PC-3 (cell line): ENCODE measurements at regions not wholly inside any gene's neighbourhood (a gene's known extent, or its start where the extent isn't known, plus 50 kb on each side); places are given as distances from the start of the nearest gene placed in this dataset.

Experiments
- ATAC-seq: fragments of 200-7000 bp; cut with Tn5 transposase; 2 replicates; pipeline ENCODE4 v1.9.1; 2020; ENCODE audit warnings: mild to moderate bottlenecking, moderate library complexity
- BruUV-seq: library from RNA; stranded (reverse); fragments of 400-500 nt; replicated peaks from 2 replicates; lab custom pipeline; 2021; lab: Mats Ljungman, UMichigan
- CTCF ChIA-PET: fragments of 300-600 bp; sonication (Branson Sonifier 250); formaldehyde crosslinking; loops from one replicate; lab custom pipeline; 2022; ENCODE audit warnings: antibody characterized with exemption; lab: Charles Lee
- POLR2A ChIA-PET: fragments of 300-600 bp; sonication (Branson Sonifier 250); formaldehyde crosslinking; loops from one replicate; lab custom pipeline; 2022; ENCODE audit warnings: antibody characterized with exemption; ENCODE audit not compliant: unreplicated experiment; lab: Charles Lee
- DNase-seq: peaks from one replicate; pipeline ENCODE4 v3.0.0-alpha.2; 2015
- H2AFZ ChIP-seq: fragments of 300-600 bp; sonication (generic); 2 replicates; pipeline ENCODE4 v1.6.0; 2016; ENCODE audit warnings: antibody characterized with exemption, low read length
- H3F3A ChIP-seq: fragments of 300-600 bp; sonication (generic); one replicate; pipeline ENCODE4 v1.6.0; 2017; ENCODE audit warnings: antibody characterized with exemption, low read length, control low read depth, mild to moderate bottlenecking; ENCODE audit not compliant: unreplicated experiment
- H3K27ac ChIP-seq: fragments of 300-600 bp; sonication (generic); 2 replicates; pipeline ENCODE4 v1.5.1; 2016; ENCODE audit warnings: mild to moderate bottlenecking, low read length
- H3K27me3 ChIP-seq: fragments of 300-600 bp; sonication (generic); 2 replicates; pipeline ENCODE4 v1.6.1; 2016; ENCODE audit warnings: low read length, mixed read lengths
- H3K36me3 ChIP-seq: fragments of 300-600 bp; sonication (generic); 2 replicates; pipeline ENCODE4 v1.6.1; 2016; ENCODE audit warnings: low read depth, mixed run types, low read length, mixed read lengths
- H3K4me1 ChIP-seq: fragments of 300-600 bp; sonication (generic); 2 replicates; pipeline ENCODE4 v1.5.1; 2016; ENCODE audit warnings: low read length; ENCODE audit not compliant: insufficient read depth
- H3K4me2 ChIP-seq: fragments of 300-600 bp; sonication (generic); 2 replicates; pipeline ENCODE4 v1.6.0; 2016; ENCODE audit warnings: low read length
- H3K4me3 ChIP-seq: fragments of 300-600 bp; sonication (generic); 2 replicates; pipeline ENCODE4 v1.5.1; 2016; ENCODE audit warnings: mild to moderate bottlenecking, low read length, mixed read lengths
- H3K79me2 ChIP-seq: fragments of 300-600 bp; sonication (generic); 2 replicates; pipeline ENCODE4 v1.6.1; 2017; ENCODE audit warnings: low read length, mixed read lengths
- H3K9ac ChIP-seq: fragments of 300-600 bp; sonication (generic); 2 replicates; pipeline ENCODE4 v1.6.0; 2016; ENCODE audit warnings: mild to moderate bottlenecking, low read length
- H3K9me2 ChIP-seq: fragments of 300-600 bp; sonication (generic); replicated peaks from 2 replicates; pipeline ENCODE4 v1.6.1; 2016; ENCODE audit warnings: mixed run types, low read length, mixed read lengths
- H3K9me3 ChIP-seq: fragments of 300-600 bp; sonication (generic); 2 replicates; pipeline ENCODE4 v1.6.1; 2016; ENCODE audit warnings: low read length, mixed read lengths
- H4K20me1 ChIP-seq: fragments of 300-600 bp; sonication (generic); 2 replicates; pipeline ENCODE4 v1.6.1; 2016; ENCODE audit warnings: low read length, mixed read lengths
- EZH2 ChIP-seq: fragments of 300-600 bp; sonication (generic); IDR thresholded peaks from one replicate; pipeline ENCODE4 v1.6.1; 2017; ENCODE audit warnings: antibody characterized with exemption, mild to moderate bottlenecking, low read length; ENCODE audit not compliant: unreplicated experiment
- EZH2phosphoT487 ChIP-seq: fragments of 300-600 bp; sonication (generic); IDR thresholded peaks from 2 replicates; pipeline ENCODE4 v1.6.1; 2018; ENCODE audit warnings: mild to moderate bottlenecking, antibody characterized with exemption, low read length, borderline replicate concordance
- intact Hi-C: fragments of 100-400 bp; cut with micrococcal nuclease; formaldehyde crosslinking; loops from 2 replicates; pipeline ENCODE4 v1.9.0; 2023
- TF ChIP-seq, protein P1 (sequence below): fragments of 300-600 bp; sonication (generic); conservative IDR thresholded peaks from 2 replicates; pipeline ENCODE4 v1.5.1; 2017; ENCODE audit warnings: antibody characterized with exemption, low read depth, mild to moderate bottlenecking, low read length

DNA sequence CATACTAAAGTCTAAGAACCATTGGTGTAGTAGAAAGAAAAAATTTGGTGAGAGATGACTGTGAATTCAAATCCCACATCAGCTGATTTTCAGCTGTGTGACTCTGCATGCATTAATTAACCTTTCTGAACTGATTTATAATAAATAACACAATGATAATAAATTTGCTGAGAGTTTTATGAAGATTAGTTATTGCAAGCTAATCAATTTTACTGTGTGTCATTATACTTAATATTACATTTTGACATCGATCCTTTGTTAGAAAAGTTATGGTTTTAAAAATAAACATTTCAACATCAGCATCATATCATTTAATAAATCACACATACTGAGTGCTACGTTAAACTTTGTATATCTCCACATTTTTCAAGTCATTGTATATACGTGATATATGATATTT, 599.7 kb upstream of the MMS22L start:
- DNase-seq (no peak), ATAC-seq (no peak)
- Histone ChIP-seq H3K36me3 (no peaks in the 10 kb centered on the region), H3K4me1 (no peaks in the 10 kb centered on the region), H3K9me2 (no peaks in the 10 kb centered on the region), H3K9ac (no peak overlapping the region), H2AFZ (no peak overlapping the region), H3K79me2 (no peaks in the 10 kb centered on the region), H3K9me3 (no peaks in the 10 kb centered on the region), H3F3A (no peaks in the 10 kb centered on the region), H3K4me2 (no peak overlapping the region), H3K4me3 (no peak overlapping the region), H4K20me1 (no peaks in the 10 kb centered on the region), H3K27me3 (peaks cover 34% of the 10 kb centered on the region), H3K27ac (no peak overlapping the region)
- no TSS peak for BruUV-seq
- ChIA-PET CTCF (no interaction called here), POLR2A (no interaction called here)
- intact Hi-C loops = no loop called here
- TF ChIP-seq, protein P1, sequence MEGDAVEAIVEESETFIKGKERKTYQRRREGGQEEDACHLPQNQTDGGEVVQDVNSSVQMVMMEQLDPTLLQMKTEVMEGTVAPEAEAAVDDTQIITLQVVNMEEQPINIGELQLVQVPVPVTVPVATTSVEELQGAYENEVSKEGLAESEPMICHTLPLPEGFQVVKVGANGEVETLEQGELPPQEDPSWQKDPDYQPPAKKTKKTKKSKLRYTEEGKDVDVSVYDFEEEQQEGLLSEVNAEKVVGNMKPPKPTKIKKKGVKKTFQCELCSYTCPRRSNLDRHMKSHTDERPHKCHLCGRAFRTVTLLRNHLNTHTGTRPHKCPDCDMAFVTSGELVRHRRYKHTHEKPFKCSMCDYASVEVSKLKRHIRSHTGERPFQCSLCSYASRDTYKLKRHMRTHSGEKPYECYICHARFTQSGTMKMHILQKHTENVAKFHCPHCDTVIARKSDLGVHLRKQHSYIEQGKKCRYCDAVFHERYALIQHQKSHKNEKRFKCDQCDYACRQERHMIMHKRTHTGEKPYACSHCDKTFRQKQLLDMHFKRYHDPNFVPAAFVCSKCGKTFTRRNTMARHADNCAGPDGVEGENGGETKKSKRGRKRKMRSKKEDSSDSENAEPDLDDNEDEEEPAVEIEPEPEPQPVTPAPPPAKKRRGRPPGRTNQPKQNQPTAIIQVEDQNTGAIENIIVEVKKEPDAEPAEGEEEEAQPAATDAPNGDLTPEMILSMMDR = no peak
- no peak for TF ChIP-seq EZH2phosphoT487
- TF ChIP-seq EZH2 = no peak

DNA sequence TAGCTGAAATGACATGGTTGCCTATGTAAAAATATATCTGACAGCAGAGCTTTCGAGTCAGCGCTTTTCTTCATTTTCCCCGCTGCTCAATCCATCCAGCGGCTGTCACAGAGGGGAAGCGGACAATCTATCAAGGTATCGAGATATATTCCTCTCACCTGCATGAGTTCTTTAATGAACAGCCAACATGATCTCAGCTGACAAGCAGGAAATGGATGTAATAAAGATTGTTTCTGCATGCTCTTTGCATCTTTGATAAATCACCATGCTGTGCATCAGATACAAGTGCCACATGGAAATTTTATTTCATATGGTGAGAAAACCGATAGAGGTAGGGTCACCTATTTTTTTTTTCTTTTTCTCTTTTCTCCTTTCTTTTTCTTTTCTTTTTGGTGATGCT, 602.3 kb upstream of the MMS22L start:
- Histone ChIP-seq H3K27ac (no peak overlapping the region), H3K4me2 (no peak overlapping the region), H3K4me3 (no peak overlapping the region), H3K9ac (no peak overlapping the region), H2AFZ (no peak overlapping the region), H3K9me2 (no peaks in the 10 kb centered on the region), H3K4me1 (no peaks in the 10 kb centered on the region), H3K36me3 (no peaks in the 10 kb centered on the region), H3K9me3 (no peaks in the 10 kb centered on the region), H3F3A (no peaks in the 10 kb centered on the region), H3K27me3 (peaks cover 34% of the 10 kb centered on the region), H4K20me1 (no peaks in the 10 kb centered on the region), H3K79me2 (no peaks in the 10 kb centered on the region)
- no TSS peak for BruUV-seq
- ChIA-PET CTCF (no interaction called here), POLR2A (no interaction called here)
- ATAC-seq (no peak), DNase-seq (no peak)
- TF ChIP-seq EZH2phosphoT487 (no peak), EZH2 (no peak)
- TF ChIP-seq, protein P1 = no peak
- intact Hi-C loops = no loop called here

DNA sequence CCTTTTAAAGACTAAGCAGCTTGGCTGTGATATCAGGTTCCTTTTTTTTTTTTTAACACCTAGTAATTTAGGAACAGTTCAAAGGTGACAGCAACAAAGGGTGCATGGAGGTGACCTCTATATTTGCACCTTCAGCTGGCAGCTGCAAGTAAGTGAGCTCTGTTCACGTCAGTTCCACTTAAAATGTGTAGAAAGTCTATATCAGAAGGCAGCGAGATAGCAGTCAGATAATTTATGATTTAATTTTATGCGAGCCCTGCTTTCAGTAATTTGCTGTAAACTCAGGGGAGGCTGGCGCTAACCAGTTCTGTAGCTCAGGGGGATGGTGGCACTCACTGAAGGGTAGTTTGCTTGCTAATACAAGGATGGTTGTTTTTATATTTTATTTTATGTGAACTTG, 602.8 kb upstream of the MMS22L start:
- H3K9ac ChIP-seq = no peak overlapping the region
- TF ChIP-seq, protein P1 = no peak
- no peak for TF ChIP-seq EZH2phosphoT487
- POLR2A ChIA-PET = no interaction called here
- H3F3A ChIP-seq = no peaks in the 10 kb centered on the region
- no peak for DNase-seq
- H3K4me1 ChIP-seq = no peaks in the 10 kb centered on the region
- H3K27me3 ChIP-seq = peaks cover 34% of the 10 kb centered on the region
- H3K9me2 ChIP-seq = no peaks in the 10 kb centered on the region
- no peak for ATAC-seq
- H3K79me2 ChIP-seq = no peaks in the 10 kb centered on the region
- BruUV-seq = no TSS peak
- CTCF ChIA-PET = no interaction called here
- no peaks in the 10 kb centered on the region for H3K36me3 ChIP-seq
- no peak overlapping the region for H2AFZ ChIP-seq
- intact Hi-C loops = no loop called here
- no peaks in the 10 kb centered on the region for H3K9me3 ChIP-seq
- no peak overlapping the region for H3K27ac ChIP-seq
- H3K4me2 ChIP-seq = no peak overlapping the region
- no peak overlapping the region for H3K4me3 ChIP-seq
- H4K20me1 ChIP-seq = no peaks in the 10 kb centered on the region
